ENCODE measurements at regions not wholly inside any gene's neighbourhood (a gene's known extent, or its start where the extent isn't known, plus 50 kb on each side); places are given as distances from the start of the nearest gene placed in this dataset.

GRCh38 chr20:6426287-6426891 lies 303.6 kb upstream of the FERMT1 start:
- ATAC-seq = no peak
- Histone ChIP-seq H3K4me2 (ENCODE audit: control insufficient read depth, insufficient read depth) (no peak overlapping the region), H3K27me3 (replicated peaks in 1 of 2; ENCODE audit: control insufficient read depth in 2 of 2, insufficient read depth in 2 of 2, low read length in 1 of 2) (no peaks in the 10 kb centered on the region; a peak in 1 of 4 replicates), H3K9me3 (replicated peaks; ENCODE audit: control insufficient read depth, insufficient read depth, low read length) (no peaks in the 10 kb centered on the region), H3K4me1 (ENCODE audit: control insufficient read depth, insufficient read depth, low read length) (no peaks in the 10 kb centered on the region), H3K9ac (ENCODE audit: control insufficient read depth, insufficient read depth, low read length) (no peak overlapping the region), H4K20me1 (ENCODE audit: control insufficient read depth, insufficient read depth) (no peaks in the 10 kb centered on the region), H2AFZ (ENCODE audit: control insufficient read depth, low read depth, low read length) (no peak overlapping the region), H3K27ac (ENCODE audit: control insufficient read depth, insufficient read depth) (no peak overlapping the region), H3K79me2 (ENCODE audit: control insufficient read depth, insufficient read depth, low read length) (no peaks in the 10 kb centered on the region), H3K36me3 (ENCODE audit: control insufficient read depth in 2 of 2, insufficient read depth in 2 of 2, low read length in 1 of 2) (no peaks in the 10 kb centered on the region), H3K4me3 (no peak overlapping the region)
- WGBS (ENCODE audit: insufficient coverage, insufficient replicate concordance, low lambda C conversion rate, missing lambda C conversion rate) = 0% methylated on average over 1 of the region's 1 CpG
- BruUV-seq (replicated peaks) = no TSS peak
- in situ Hi-C loops (cut with MboI) (no loop called here), intact Hi-C loops (cut with micrococcal nuclease; ENCODE audit: unreplicated experiment) (no loop called here)
- RAD21 ChIA-PET (ENCODE audit: unreplicated experiment) = interaction anchor here (0.7 kb wide), 1 partner anchor 9 kb away, joined by 3 read pairs; no protein-coding TSS in a partner anchor
- SMC1A ChIA-PET (ENCODE audit: uncharacterized antibody, unreplicated experiment) = no interaction called here
- DNase-seq (ENCODE audit: low read depth, low spot score) = no peak
- POLR2A ChIA-PET = no interaction called here
- FAIRE-seq = no peak
- CTCF ChIA-PET = no interaction called here
- TF ChIP-seq PAX5 (IDR thresholded peaks at IDR 0.05; ENCODE audit: borderline replicate concordance, low read depth, low read length) (no peak), KDM1A (IDR thresholded peaks at IDR 0.05; ENCODE audit: borderline replicate concordance) (no peak), POLR2AphosphoS2 (IDR thresholded peaks at IDR 0.05; ENCODE audit: low read depth, low read length) (no peak), MEF2B (IDR thresholded peaks at IDR 0.05; ENCODE audit: partially characterized antibody, poor library complexity, severe bottlenecking) (no peak), ZNF274 (IDR thresholded peaks at IDR 0.05; ENCODE audit: insufficient read depth, insufficient read length) (no peak), TCF12 (IDR thresholded peaks at IDR 0.05; ENCODE audit: low read depth, low read length) (no peak), MTA2 (IDR thresholded peaks at IDR 0.05; ENCODE audit: low read depth) (no peak), TARDBP (IDR thresholded peaks at IDR 0.05; ENCODE audit: borderline replicate concordance) (no peak), E2F4 (IDR thresholded peaks at IDR 0.05; ENCODE audit: low read depth, low read length) (no peak), REST (IDR thresholded peaks at IDR 0.05; ENCODE audit: low read depth, low read length) (no peak), POLR2A (IDR thresholded peaks at IDR 0.05; ENCODE audit: low read depth, low read length) (no peak), BMI1 (IDR thresholded peaks at IDR 0.05; ENCODE audit: borderline replicate concordance) (no peak), CHD2 (IDR thresholded peaks at IDR 0.05; ENCODE audit: borderline replicate concordance, low read depth, low read length) (no peak), EP300 (IDR thresholded peaks at IDR 0.05; ENCODE audit: borderline replicate concordance in 1 of 2, control insufficient read depth in 1 of 2, low read depth in 2 of 2, low read length in 2 of 2) (no peak), BCL11A (IDR thresholded peaks at IDR 0.05; ENCODE audit: low read depth, low read length) (no peak), CHD4 (IDR thresholded peaks at IDR 0.05) (no peak)
- TF ChIP-seq, protein P1, sequence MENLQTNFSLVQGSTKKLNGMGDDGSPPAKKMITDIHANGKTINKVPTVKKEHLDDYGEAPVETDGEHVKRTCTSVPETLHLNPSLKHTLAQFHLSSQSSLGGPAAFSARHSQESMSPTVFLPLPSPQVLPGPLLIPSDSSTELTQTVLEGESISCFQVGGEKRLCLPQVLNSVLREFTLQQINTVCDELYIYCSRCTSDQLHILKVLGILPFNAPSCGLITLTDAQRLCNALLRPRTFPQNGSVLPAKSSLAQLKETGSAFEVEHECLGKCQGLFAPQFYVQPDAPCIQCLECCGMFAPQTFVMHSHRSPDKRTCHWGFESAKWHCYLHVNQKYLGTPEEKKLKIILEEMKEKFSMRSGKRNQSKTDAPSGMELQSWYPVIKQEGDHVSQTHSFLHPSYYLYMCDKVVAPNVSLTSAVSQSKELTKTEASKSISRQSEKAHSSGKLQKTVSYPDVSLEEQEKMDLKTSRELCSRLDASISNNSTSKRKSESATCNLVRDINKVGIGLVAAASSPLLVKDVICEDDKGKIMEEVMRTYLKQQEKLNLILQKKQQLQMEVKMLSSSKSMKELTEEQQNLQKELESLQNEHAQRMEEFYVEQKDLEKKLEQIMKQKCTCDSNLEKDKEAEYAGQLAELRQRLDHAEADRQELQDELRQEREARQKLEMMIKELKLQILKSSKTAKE (IDR thresholded peaks at IDR 0.05; ENCODE audit: low read depth, poor library complexity, severe bottlenecking) = no peak
- TF ChIP-seq, protein P2, sequence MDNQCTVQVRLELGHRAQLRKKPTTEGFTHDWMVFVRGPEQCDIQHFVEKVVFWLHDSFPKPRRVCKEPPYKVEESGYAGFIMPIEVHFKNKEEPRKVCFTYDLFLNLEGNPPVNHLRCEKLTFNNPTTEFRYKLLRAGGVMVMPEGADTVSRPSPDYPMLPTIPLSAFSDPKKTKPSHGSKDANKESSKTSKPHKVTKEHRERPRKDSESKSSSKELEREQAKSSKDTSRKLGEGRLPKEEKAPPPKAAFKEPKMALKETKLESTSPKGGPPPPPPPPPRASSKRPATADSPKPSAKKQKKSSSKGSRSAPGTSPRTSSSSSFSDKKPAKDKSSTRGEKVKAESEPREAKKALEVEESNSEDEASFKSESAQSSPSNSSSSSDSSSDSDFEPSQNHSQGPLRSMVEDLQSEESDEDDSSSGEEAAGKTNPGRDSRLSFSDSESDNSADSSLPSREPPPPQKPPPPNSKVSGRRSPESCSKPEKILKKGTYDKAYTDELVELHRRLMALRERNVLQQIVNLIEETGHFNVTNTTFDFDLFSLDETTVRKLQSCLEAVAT (IDR thresholded peaks at IDR 0.05) = no peak

Data from GM12878 (cell line).